ENCODE measurements at regions not wholly inside any gene's neighbourhood (a gene's known extent, or its start where the extent isn't known, plus 50 kb on each side); places are given as distances from the start of the nearest gene placed in this dataset.
"Not testable (repeated sequence)": the region's sequence is repeated elsewhere in the genome, so short reads cannot be mapped to it uniquely, and the experiment has no call there.

DNA sequence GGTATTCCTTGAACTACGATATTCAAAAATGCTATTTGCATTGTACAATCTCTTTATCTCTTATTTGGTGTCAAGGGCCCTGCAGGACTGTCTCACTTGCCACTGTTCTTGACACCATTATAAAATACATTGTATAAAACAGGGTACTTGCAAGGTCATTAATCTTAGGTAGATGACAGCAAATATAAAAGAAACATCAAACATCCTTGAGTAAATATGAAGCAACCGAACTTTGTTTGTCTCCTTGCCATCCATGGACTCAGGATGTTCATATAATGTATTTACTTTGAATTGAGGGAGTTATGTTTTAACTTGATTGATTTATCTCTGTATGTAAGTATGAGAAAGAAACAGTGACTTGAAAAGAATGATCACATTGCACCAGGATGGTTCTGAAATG lies 87.3 kb downstream of the UGT2B4 start:
- ChIA-PET CTCF (no interaction called here), POLR2A (no interaction called here)
- Histone ChIP-seq H3K27ac (ENCODE audit: low read length) (no peak overlapping the region), H3K4me3 (ENCODE audit: low read depth in 2 of 2, low read length in 2 of 2) (no peak overlapping the region), H3K4me1 (ENCODE audit: control insufficient read depth, insufficient read depth, low read length) (no peaks in the 10 kb centered on the region), H3K36me3 (ENCODE audit: control insufficient read depth, insufficient read depth, low read length) (no peaks in the 10 kb centered on the region), H3K9me3 (ENCODE audit: control insufficient read depth, insufficient read depth, low read depth, low read length) (no peaks in the 10 kb centered on the region), H3K27me3 (ENCODE audit: control insufficient read depth, insufficient read depth, low read length) (no peaks in the 10 kb centered on the region)
- intact Hi-C loops (cut with micrococcal nuclease; ENCODE audit: unreplicated experiment), result no loop called here
- no TSS peak for BruUV-seq (replicated peaks)
- ATAC-seq, result no peak
- no peak for TF ChIP-seq TCF7L2 (IDR thresholded peaks at IDR 0.05; ENCODE audit: low read depth, low read length)
- TF ChIP-seq SIN3A (IDR thresholded peaks at IDR 0.05; ENCODE audit: borderline replicate concordance, insufficient read depth, low read depth, low read length), result no peak
- TF ChIP-seq, protein P1, sequence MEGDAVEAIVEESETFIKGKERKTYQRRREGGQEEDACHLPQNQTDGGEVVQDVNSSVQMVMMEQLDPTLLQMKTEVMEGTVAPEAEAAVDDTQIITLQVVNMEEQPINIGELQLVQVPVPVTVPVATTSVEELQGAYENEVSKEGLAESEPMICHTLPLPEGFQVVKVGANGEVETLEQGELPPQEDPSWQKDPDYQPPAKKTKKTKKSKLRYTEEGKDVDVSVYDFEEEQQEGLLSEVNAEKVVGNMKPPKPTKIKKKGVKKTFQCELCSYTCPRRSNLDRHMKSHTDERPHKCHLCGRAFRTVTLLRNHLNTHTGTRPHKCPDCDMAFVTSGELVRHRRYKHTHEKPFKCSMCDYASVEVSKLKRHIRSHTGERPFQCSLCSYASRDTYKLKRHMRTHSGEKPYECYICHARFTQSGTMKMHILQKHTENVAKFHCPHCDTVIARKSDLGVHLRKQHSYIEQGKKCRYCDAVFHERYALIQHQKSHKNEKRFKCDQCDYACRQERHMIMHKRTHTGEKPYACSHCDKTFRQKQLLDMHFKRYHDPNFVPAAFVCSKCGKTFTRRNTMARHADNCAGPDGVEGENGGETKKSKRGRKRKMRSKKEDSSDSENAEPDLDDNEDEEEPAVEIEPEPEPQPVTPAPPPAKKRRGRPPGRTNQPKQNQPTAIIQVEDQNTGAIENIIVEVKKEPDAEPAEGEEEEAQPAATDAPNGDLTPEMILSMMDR (IDR thresholded peaks at IDR 0.05), result no peak
- no peak for TF ChIP-seq POLR2AphosphoS5 (IDR thresholded peaks at IDR 0.05; ENCODE audit: low read depth, low read length)
- TF ChIP-seq, protein P2, sequence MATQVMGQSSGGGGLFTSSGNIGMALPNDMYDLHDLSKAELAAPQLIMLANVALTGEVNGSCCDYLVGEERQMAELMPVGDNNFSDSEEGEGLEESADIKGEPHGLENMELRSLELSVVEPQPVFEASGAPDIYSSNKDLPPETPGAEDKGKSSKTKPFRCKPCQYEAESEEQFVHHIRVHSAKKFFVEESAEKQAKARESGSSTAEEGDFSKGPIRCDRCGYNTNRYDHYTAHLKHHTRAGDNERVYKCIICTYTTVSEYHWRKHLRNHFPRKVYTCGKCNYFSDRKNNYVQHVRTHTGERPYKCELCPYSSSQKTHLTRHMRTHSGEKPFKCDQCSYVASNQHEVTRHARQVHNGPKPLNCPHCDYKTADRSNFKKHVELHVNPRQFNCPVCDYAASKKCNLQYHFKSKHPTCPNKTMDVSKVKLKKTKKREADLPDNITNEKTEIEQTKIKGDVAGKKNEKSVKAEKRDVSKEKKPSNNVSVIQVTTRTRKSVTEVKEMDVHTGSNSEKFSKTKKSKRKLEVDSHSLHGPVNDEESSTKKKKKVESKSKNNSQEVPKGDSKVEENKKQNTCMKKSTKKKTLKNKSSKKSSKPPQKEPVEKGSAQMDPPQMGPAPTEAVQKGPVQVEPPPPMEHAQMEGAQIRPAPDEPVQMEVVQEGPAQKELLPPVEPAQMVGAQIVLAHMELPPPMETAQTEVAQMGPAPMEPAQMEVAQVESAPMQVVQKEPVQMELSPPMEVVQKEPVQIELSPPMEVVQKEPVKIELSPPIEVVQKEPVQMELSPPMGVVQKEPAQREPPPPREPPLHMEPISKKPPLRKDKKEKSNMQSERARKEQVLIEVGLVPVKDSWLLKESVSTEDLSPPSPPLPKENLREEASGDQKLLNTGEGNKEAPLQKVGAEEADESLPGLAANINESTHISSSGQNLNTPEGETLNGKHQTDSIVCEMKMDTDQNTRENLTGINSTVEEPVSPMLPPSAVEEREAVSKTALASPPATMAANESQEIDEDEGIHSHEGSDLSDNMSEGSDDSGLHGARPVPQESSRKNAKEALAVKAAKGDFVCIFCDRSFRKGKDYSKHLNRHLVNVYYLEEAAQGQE (IDR thresholded peaks at IDR 0.05; ENCODE audit: insufficient read depth in 1 of 2, low read depth in 2 of 2, low read length in 1 of 2), result no peak
- no peak for DNase-seq (ENCODE audit: low read depth, low spot score)
- in situ Hi-C loops (cut with HindIII; ENCODE audit: low pct_unique_long_range_greater_than_20kb, low sequenced_read_pairs), result no loop called here

DNA sequence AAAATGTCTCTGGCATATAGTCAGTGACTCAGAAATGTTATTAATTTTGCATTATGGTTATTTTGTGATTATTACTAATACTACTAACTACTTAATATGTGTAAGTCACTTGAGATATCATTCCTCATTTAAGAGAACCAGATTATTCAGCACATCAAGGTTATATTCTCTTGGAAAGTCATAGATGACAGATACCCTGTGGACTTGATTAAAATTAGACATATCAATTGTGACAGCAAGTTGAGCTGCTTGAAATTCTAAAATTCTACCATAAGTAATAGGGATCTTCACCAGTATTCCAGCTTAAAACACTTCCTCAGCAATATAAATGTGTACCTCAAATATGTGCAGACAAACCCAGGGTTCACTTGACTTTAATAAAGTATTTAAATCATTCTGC lies 83.7 kb downstream of the UGT2B4 start:
- DNase-seq (ENCODE audit: low read depth, low spot score); POLR2A ChIA-PET; H3K27me3 ChIP-seq (ENCODE audit: control insufficient read depth, insufficient read depth, low read length); CTCF ChIA-PET; H3K4me1 ChIP-seq (ENCODE audit: control insufficient read depth, insufficient read depth, low read length); BruUV-seq (replicated peaks); H3K27ac ChIP-seq (ENCODE audit: low read length); H3K4me3 ChIP-seq (ENCODE audit: low read depth in 2 of 2, low read length in 2 of 2); H3K9me3 ChIP-seq (ENCODE audit: control insufficient read depth, insufficient read depth, low read depth, low read length); in situ Hi-C loops (cut with HindIII; ENCODE audit: low pct_unique_long_range_greater_than_20kb, low sequenced_read_pairs); H3K36me3 ChIP-seq (ENCODE audit: control insufficient read depth, insufficient read depth, low read length); ATAC-seq; intact Hi-C loops (cut with micrococcal nuclease; ENCODE audit: unreplicated experiment): not testable (repeated sequence)

DNA sequence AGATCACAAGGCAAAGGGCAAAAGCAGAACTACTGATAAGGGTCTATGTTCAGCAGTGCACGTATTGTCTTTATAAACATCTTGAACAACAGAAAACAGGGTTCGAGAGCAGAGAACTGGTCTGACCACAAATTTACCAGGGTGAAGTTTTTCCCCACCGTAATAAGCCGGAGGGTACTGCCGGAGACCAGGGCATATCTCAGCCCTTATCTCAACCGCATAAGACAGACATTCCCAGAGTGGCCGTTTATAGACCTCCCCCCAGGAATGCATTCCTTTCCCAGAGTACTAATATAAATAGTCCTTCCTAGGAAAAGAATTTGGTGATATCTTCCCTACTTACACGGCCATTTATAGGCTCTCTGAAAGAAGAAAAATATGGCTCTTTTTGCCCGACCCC lies 71.0 kb downstream of the UGT2B4 start:
- POLR2A ChIA-PET; H3K4me3 ChIP-seq (ENCODE audit: low read depth in 2 of 2, low read length in 2 of 2); BruUV-seq (replicated peaks); H3K9me3 ChIP-seq (ENCODE audit: control insufficient read depth, insufficient read depth, low read depth, low read length); intact Hi-C loops (cut with micrococcal nuclease; ENCODE audit: unreplicated experiment); H3K36me3 ChIP-seq (ENCODE audit: control insufficient read depth, insufficient read depth, low read length); DNase-seq (ENCODE audit: low read depth, low spot score); ATAC-seq; CTCF ChIA-PET; H3K27me3 ChIP-seq (ENCODE audit: control insufficient read depth, insufficient read depth, low read length); in situ Hi-C loops (cut with HindIII; ENCODE audit: low pct_unique_long_range_greater_than_20kb, low sequenced_read_pairs); H3K27ac ChIP-seq (ENCODE audit: low read length); H3K4me1 ChIP-seq (ENCODE audit: control insufficient read depth, insufficient read depth, low read length): not testable (repeated sequence)
